H9 (cell line): ENCODE measurements at regions not wholly inside any gene's neighbourhood (a gene's known extent, or its start where the extent isn't known, plus 50 kb on each side); places are given as distances from the start of the nearest gene placed in this dataset.

ENCODE experiments used
- DNase-seq: peaks from one replicate; pipeline ENCODE4 v3.0.0-alpha.2; 2017
- H2AFZ ChIP-seq: one replicate; pipeline ENCODE4 v1.6.1; 2013; ENCODE audit warnings: mild to moderate bottlenecking, low read length, control low read depth, moderate library complexity
- H2AK5ac ChIP-seq: 2 replicates; pipeline ENCODE4 v1.6.1; 2013; ENCODE audit warnings: low read length, control low read depth, mixed read lengths; ENCODE audit not compliant: insufficient read length
- H2BK120ac ChIP-seq: one replicate; pipeline ENCODE4 v1.6.1; 2013; ENCODE audit warnings: low read depth, mild to moderate bottlenecking, low read length, control low read depth, inconsistent platforms; ENCODE audit not compliant: poor library complexity, severe bottlenecking
- H2BK12ac ChIP-seq: 2 replicates; pipeline ENCODE4 v1.6.1; 2013; ENCODE audit warnings: low read length, control low read depth, mixed read lengths, low read depth; ENCODE audit not compliant: insufficient read length
- H2BK15ac ChIP-seq: 2 replicates; pipeline ENCODE4 v1.6.1; 2013; ENCODE audit warnings: low read depth, low read length, control low read depth
- H2BK20ac ChIP-seq: one replicate; pipeline ENCODE4 v1.6.1; 2013; ENCODE audit warnings: low read depth, mild to moderate bottlenecking, low read length, control low read depth, inconsistent platforms; ENCODE audit not compliant: poor library complexity, severe bottlenecking
- H2BK5ac ChIP-seq: 2 replicates; pipeline ENCODE4 v1.6.1; 2013; ENCODE audit warnings: low read length, control low read depth, mixed read lengths; ENCODE audit not compliant: insufficient read length
- H3K14ac ChIP-seq: 2 replicates; pipeline ENCODE4 v1.6.1; 2013; ENCODE audit warnings: low read length, control low read depth; ENCODE audit not compliant: insufficient read depth
- H3K18ac ChIP-seq: 2 replicates; pipeline ENCODE4 v1.6.1; 2013; ENCODE audit warnings: low read depth, mild to moderate bottlenecking, mixed read lengths, low read length, control low read depth; ENCODE audit not compliant: insufficient read length
- H3K23ac ChIP-seq: 2 replicates; pipeline ENCODE4 v1.6.1; 2013; ENCODE audit warnings: low read length, control low read depth, mixed read lengths, low read depth; ENCODE audit not compliant: insufficient read length
- H3K23me2 ChIP-seq: 2 replicates; pipeline ENCODE4 v1.6.1; 2013; ENCODE audit warnings: low read depth, mild to moderate bottlenecking, mixed read lengths, low read length, control low read depth; ENCODE audit not compliant: insufficient read length, poor library complexity, severe bottlenecking
- H3K27ac ChIP-seq: 2 replicates; pipeline ENCODE4 v1.5.1; 2013; ENCODE audit warnings: low read length, control low read depth, mixed read lengths, low read depth; ENCODE audit not compliant: insufficient read length
- H3K27me3 ChIP-seq: 2 replicates; pipeline ENCODE4 v1.6.1; 2013; ENCODE audit warnings: low read length, control low read depth, inconsistent platforms; ENCODE audit not compliant: insufficient read depth
- H3K4ac ChIP-seq: 2 replicates; pipeline ENCODE4 v1.6.1; 2013; ENCODE audit warnings: low read depth, mild to moderate bottlenecking, control low read depth, inconsistent platforms, low read length, moderate library complexity
- H3K4me1 ChIP-seq: 2 replicates; pipeline ENCODE4 v1.6.1; 2013; ENCODE audit warnings: low read length, control low read depth, inconsistent platforms; ENCODE audit not compliant: insufficient read depth
- H3K4me2 ChIP-seq: 2 replicates; pipeline ENCODE4 v1.6.1; 2013; ENCODE audit warnings: low read length, control low read depth, mixed read lengths; ENCODE audit not compliant: insufficient read length, insufficient read depth
- H3K56ac ChIP-seq: 2 replicates; pipeline ENCODE4 v1.6.1; 2013; ENCODE audit warnings: low read depth, mild to moderate bottlenecking, mixed read lengths, low read length, control low read depth; ENCODE audit not compliant: insufficient read length
- H3K79me1 ChIP-seq: 2 replicates; pipeline ENCODE4 v1.6.1; 2013; ENCODE audit warnings: low read depth, mild to moderate bottlenecking, moderate library complexity, low read length, control low read depth, inconsistent platforms; ENCODE audit not compliant: insufficient read depth, poor library complexity, severe bottlenecking
- H3K79me2 ChIP-seq: 2 replicates; pipeline ENCODE4 v1.6.1; 2013; ENCODE audit warnings: low read length, control low read depth, inconsistent platforms; ENCODE audit not compliant: insufficient read depth
- H3K9ac ChIP-seq: 2 replicates; pipeline ENCODE4 v1.6.1; 2013; ENCODE audit warnings: low read length, control low read depth, mixed read lengths; ENCODE audit not compliant: insufficient read length; ENCODE audit errors: extremely low read depth
- H3K9me3 ChIP-seq: one replicate; pipeline ENCODE4 v1.6.1; 2013; ENCODE audit warnings: low read depth, low read length, inconsistent platforms; ENCODE audit not compliant: control insufficient read depth
- H3T11ph ChIP-seq: one replicate; pipeline ENCODE4 v1.6.1; 2013; ENCODE audit warnings: mild to moderate bottlenecking, low read length, control low read depth, inconsistent platforms
- H4K20me1 ChIP-seq: one replicate; pipeline ENCODE4 v1.6.1; 2013; ENCODE audit not compliant: control insufficient read depth, insufficient read length, insufficient read depth
- H4K5ac ChIP-seq: 2 replicates; pipeline ENCODE4 v1.6.1; 2013; ENCODE audit warnings: low read depth, mild to moderate bottlenecking, mixed read lengths, low read length, control low read depth; ENCODE audit not compliant: insufficient read length
- H4K8ac ChIP-seq: replicated peaks from 2 replicates; pipeline ENCODE4 v1.6.1; 2013; ENCODE audit warnings: low read length, control low read depth, mixed read lengths, low read depth; ENCODE audit not compliant: insufficient read length
- H4K91ac ChIP-seq: 2 replicates; pipeline ENCODE4 v1.6.1; 2013; ENCODE audit warnings: low read depth, mild to moderate bottlenecking, moderate library complexity, mixed read lengths, low read length, control low read depth; ENCODE audit not compliant: insufficient read length
- H3K27ac Mint-ChIP-seq, 3 experiments: 2 replicates in 2 of 3; 3 replicates in 1 of 3; pipeline ENCODE4 v1.8.0; 2020 to 2021; ENCODE audit warnings: mixed read lengths in 3 of 3, mild to moderate bottlenecking in 1 of 3, moderate library complexity in 1 of 3
- H3K27me3 Mint-ChIP-seq: 2 replicates; pipeline ENCODE4 v1.8.0; 2021; ENCODE audit warnings: low read depth, mild to moderate bottlenecking, moderate library complexity, mixed read lengths
- H3K36me3 Mint-ChIP-seq, 3 experiments: 2 replicates in 2 of 3; 3 replicates in 1 of 3; pipeline ENCODE4 v1.8.0; 2020 to 2021; ENCODE audit warnings: low read depth in 3 of 3, mixed read lengths in 3 of 3; ENCODE audit not compliant: insufficient read depth in 1 of 3
- H3K4me1 Mint-ChIP-seq, 2 experiments: 2 replicates each; pipeline ENCODE4 v1.8.0; 2020; ENCODE audit warnings: mixed read lengths in 2 of 2
- H3K4me3 Mint-ChIP-seq, 2 experiments: 2 replicates in 1 of 2; 3 replicates in 1 of 2; pipeline ENCODE4 v1.8.0; 2020 to 2021; ENCODE audit warnings: mild to moderate bottlenecking in 2 of 2, mixed read lengths in 2 of 2, moderate library complexity in 1 of 2
- H3K9me3 Mint-ChIP-seq, 2 experiments: 2 replicates in 1 of 2; 3 replicates in 1 of 2; pipeline ENCODE4 v1.8.0; 2020; ENCODE audit warnings: mild to moderate bottlenecking in 2 of 2, mixed read lengths in 2 of 2, moderate library complexity in 1 of 2
- WGBS: extraction: QIAGEN DNeasy Blood & Tissue Kit; methylation state at CpG from one replicate; pipeline ENCODE4 v1.1.7; 2013; ENCODE audit warnings: missing lambda C conversion rate, low lambda C conversion rate, mixed read lengths; ENCODE audit not compliant: insufficient read length; ENCODE audit errors: extremely low coverage; 5-methylcytosine and 5-hydroxymethylcytosine counted together
- TF ChIP-seq, protein P1 (sequence below): fragments of 200-600 bp; sonication (generic); conservative IDR thresholded peaks from 3 replicates; pipeline ENCODE4 v1.8.0; 2021; ENCODE audit warnings: antibody characterized with exemption, mild to moderate bottlenecking

DNA sequence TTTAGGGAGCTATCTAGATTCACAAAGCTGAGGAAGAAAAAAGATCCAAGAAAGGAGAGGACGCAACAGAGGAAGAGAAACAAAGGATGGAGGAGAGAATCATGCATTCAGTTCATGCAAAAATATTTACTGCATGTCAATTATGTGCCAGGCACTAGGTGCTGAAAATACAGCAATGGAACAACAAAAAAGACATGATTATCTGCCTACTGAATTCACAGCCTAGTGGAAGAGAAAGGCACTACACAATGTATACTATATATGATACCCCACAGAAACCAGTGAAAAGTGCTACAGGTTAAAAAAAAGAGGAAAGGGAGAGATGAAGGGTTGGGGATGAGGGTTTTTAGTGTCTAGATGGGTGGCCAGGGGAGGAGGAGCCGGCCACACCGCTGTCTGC is 520.4 kb upstream of the CELF2 start:
- Histone ChIP-seq H3K23ac (no peak overlapping the region), H3K79me1 (no peaks in the 10 kb centered on the region), H3T11ph (no peak overlapping the region), H2BK20ac (no peak overlapping the region), H3K79me2 (no peaks in the 10 kb centered on the region), H2BK5ac (no peak overlapping the region), H4K91ac (no peak overlapping the region), H3K27ac (no peak overlapping the region), H3K4me1 (no peaks in the 10 kb centered on the region), H3K14ac (no peak overlapping the region), H4K5ac (no peak overlapping the region), H2AK5ac (no peak overlapping the region), H2BK15ac (no peak overlapping the region), H2AFZ (no peak overlapping the region), H3K9me3 (no peaks in the 10 kb centered on the region), H3K23me2 (no peaks in the 10 kb centered on the region), H3K27me3 (no peaks in the 10 kb centered on the region), H3K9ac (no peak overlapping the region), H2BK12ac (no peak overlapping the region), H4K20me1 (no peaks in the 10 kb centered on the region), H3K4me2 (no peak overlapping the region), H3K56ac (no peak overlapping the region), H3K4ac (no peak overlapping the region), H3K18ac (no peak overlapping the region), H2BK120ac (no peak overlapping the region), H4K8ac (no peak overlapping the region)
- H3K4me3 Mint-ChIP-seq = no peak overlapping the region
- DNase-seq = no peak
- H3K4me1 Mint-ChIP-seq = no peaks in the 10 kb centered on the region
- TF ChIP-seq, protein P1, sequence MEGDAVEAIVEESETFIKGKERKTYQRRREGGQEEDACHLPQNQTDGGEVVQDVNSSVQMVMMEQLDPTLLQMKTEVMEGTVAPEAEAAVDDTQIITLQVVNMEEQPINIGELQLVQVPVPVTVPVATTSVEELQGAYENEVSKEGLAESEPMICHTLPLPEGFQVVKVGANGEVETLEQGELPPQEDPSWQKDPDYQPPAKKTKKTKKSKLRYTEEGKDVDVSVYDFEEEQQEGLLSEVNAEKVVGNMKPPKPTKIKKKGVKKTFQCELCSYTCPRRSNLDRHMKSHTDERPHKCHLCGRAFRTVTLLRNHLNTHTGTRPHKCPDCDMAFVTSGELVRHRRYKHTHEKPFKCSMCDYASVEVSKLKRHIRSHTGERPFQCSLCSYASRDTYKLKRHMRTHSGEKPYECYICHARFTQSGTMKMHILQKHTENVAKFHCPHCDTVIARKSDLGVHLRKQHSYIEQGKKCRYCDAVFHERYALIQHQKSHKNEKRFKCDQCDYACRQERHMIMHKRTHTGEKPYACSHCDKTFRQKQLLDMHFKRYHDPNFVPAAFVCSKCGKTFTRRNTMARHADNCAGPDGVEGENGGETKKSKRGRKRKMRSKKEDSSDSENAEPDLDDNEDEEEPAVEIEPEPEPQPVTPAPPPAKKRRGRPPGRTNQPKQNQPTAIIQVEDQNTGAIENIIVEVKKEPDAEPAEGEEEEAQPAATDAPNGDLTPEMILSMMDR = peak; percentile 44; the same call in 2 of the 3 replicates
- peaks cover 2% of the 10 kb centered on the region; the same call in 1 of the 2 replicates for H3K27me3 Mint-ChIP-seq
- WGBS = no CpG with 5 or more reads among the region's 3 CpGs
- H3K27ac Mint-ChIP-seq = no peak overlapping the region
- H3K36me3 Mint-ChIP-seq = peaks cover 0 to 9% (median 0%) of the 10 kb centered on the region in 3 experiments; a peak in 3 of 7 replicates
- peaks cover 11 to 12% of the 10 kb centered on the region in 2 experiments; a peak in 4 of 5 replicates for H3K9me3 Mint-ChIP-seq
